GM12872 (cell line): ENCODE measurements at regions not wholly inside any gene's neighbourhood (a gene's known extent, or its start where the extent isn't known, plus 50 kb on each side); places are given as distances from the start of the nearest gene placed in this dataset.

Experiments
- TF ChIP-seq, protein P1 (sequence below): IDR thresholded peaks from 3 replicates; pipeline ENCODE4 v1.5.1; 2011; ENCODE audit warnings: low read depth, mild to moderate bottlenecking, low read length, moderate library complexity; ENCODE audit not compliant: insufficient read depth

- TF ChIP-seq, protein P1, sequence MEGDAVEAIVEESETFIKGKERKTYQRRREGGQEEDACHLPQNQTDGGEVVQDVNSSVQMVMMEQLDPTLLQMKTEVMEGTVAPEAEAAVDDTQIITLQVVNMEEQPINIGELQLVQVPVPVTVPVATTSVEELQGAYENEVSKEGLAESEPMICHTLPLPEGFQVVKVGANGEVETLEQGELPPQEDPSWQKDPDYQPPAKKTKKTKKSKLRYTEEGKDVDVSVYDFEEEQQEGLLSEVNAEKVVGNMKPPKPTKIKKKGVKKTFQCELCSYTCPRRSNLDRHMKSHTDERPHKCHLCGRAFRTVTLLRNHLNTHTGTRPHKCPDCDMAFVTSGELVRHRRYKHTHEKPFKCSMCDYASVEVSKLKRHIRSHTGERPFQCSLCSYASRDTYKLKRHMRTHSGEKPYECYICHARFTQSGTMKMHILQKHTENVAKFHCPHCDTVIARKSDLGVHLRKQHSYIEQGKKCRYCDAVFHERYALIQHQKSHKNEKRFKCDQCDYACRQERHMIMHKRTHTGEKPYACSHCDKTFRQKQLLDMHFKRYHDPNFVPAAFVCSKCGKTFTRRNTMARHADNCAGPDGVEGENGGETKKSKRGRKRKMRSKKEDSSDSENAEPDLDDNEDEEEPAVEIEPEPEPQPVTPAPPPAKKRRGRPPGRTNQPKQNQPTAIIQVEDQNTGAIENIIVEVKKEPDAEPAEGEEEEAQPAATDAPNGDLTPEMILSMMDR: no peak
Observed at GRCh38 chr11:22084564-22084963, 108.3 kb upstream of the ANO5 start.

GRCh38 chr11:22089609-22090008 lies 103.3 kb upstream of the ANO5 start:
- TF ChIP-seq, protein P1: no peak

DNA sequence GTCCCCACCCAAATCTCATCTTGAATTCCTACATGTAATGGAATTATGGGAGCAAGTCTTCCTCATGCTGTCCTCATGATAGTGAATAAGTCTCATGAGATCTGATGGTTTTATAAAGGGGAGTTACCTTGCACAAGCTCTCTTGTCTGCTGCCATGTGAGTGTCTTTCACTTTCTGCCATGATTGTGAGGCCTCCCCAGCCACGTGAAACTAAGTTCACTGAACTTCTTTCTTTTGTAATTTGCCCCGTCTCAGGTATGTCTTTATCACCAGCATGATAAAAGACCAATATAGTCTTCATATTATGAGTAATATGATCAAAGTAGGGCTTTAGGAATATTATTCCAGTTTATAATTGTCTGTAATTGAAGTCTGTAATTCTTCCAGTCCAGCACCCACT lies 86.3 kb upstream of the ANO5 start:
- TF ChIP-seq, protein P1: no peak

- TF ChIP-seq, protein P1: no peak
Observed at GRCh38 chr11:22115470-22116029, 77.3 kb upstream of the ANO5 start.

GRCh38 chr11:22130462-22131053 lies 62.3 kb upstream of the ANO5 start:
- TF ChIP-seq, protein P1: peak; percentile 63

GRCh38 chr11:22133776-22134175 lies 59.1 kb upstream of the ANO5 start:
- TF ChIP-seq, protein P1: no peak

DNA sequence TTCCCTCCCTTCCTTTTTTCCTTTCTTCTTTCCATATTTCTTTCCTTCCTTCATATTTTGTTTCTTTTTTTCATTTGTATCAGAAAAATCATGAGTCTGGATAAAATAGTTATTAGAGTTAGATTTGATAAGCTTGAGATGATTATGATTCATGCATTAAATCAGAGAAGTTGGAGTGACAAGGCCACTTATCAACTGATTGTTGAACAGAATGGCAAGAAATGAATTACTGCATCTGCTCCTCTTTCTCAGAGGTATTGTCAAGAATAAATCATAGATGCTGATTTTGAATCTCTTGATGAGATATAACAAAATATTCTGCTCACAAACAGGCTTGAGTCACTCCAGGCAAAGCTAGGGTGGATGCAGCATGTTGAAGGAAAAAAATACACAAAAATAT lies 54.6 kb upstream of the ANO5 start:
- TF ChIP-seq, protein P1: no peak
